HepG2 (cell line): ENCODE measurements at regions not wholly inside any gene's neighbourhood (a gene's known extent, or its start where the extent isn't known, plus 50 kb on each side); places are given as distances from the start of the nearest gene placed in this dataset.

Experiments used
- ATAC-seq: fragments of 200-7000 bp; cut with Tn5 transposase; 3 replicates; pipeline ENCODE4 v1.9.1; 2020; ENCODE audit warnings: mild to moderate bottlenecking, moderate library complexity
- BruUV-seq: library from RNA; stranded (reverse); fragments of 400-500 nt; replicated peaks from 2 replicates; lab custom pipeline; 2021; lab: Mats Ljungman, UMichigan
- CTCF ChIA-PET: fragments of 300-600 bp; formaldehyde crosslinking; extraction: SDS; loops from one replicate; lab custom pipeline; 2021; ENCODE audit warnings: low total read pairs, inconsistent platforms, low intra/inter-chr PET ratio; lab: Yijun Ruan, JAX
- POLR2A ChIA-PET: fragments of 350-600 bp; sonication (Branson Sonifier 250); formaldehyde crosslinking; loops from one replicate; lab custom pipeline; 2020; ENCODE audit warnings: antibody characterized with exemption, inconsistent platforms; lab: Yijun Ruan, JAX
- DNase-seq: peaks from one replicate; pipeline ENCODE4 v3.0.0-alpha.2; 2015; ENCODE audit warnings: low spot score
- FAIRE-seq: peaks from 3 replicates; lab custom pipeline; 2011; peaks lifted over from hg19 to GRCh38; lab: Jason Lieb, UNC
- H2AFZ ChIP-seq: one replicate; pipeline ENCODE4 v1.6.1; 2011; ENCODE audit warnings: low read length, inconsistent platforms
- H3K27ac ChIP-seq: fragments of 300-600 bp; 3 replicates; pipeline ENCODE4 v1.8.0; 2011; ENCODE audit warnings: mixed run types, mild to moderate bottlenecking, mixed read lengths, low read length, inconsistent platforms; ENCODE audit not compliant: insufficient read depth; ENCODE audit errors: extremely low read length
- H3K27me3 ChIP-seq, 2 experiments: fragments of 200-600 bp in 1 of 2; 2 replicates in 1 of 2; 3 replicates in 1 of 2; pipeline versions ENCODE4 v1.6.0 to v1.8.0; 2011; ENCODE audit warnings: low read length in 2 of 2, mild to moderate bottlenecking in 2 of 2, moderate library complexity in 2 of 2, inconsistent platforms in 1 of 2; ENCODE audit not compliant: insufficient read depth in 2 of 2, control insufficient read depth in 1 of 2
- H3K36me3 ChIP-seq, 2 experiments: fragments of 200-600 bp in 1 of 2; replicated peaks in 1 of 2; 2 replicates in 1 of 2; 3 replicates in 1 of 2; pipeline versions ENCODE4 v1.5.1 to v1.8.0; 2011; ENCODE audit warnings: low read length in 2 of 2, inconsistent platforms in 1 of 2; ENCODE audit not compliant: insufficient read depth in 2 of 2, control insufficient read depth in 1 of 2
- H3K4me1 ChIP-seq: 2 replicates; pipeline ENCODE4 v1.5.1; 2012; ENCODE audit warnings: low read length, inconsistent platforms; ENCODE audit not compliant: insufficient read depth
- H3K4me2 ChIP-seq: 2 replicates; pipeline ENCODE4 v1.6.0; 2011; ENCODE audit warnings: low read depth, low read length, inconsistent platforms
- H3K4me3 ChIP-seq, 3 experiments: fragments of 200-600 bp in 1 of 3; sonication (generic), shearing (Covaris generic) in 1 of 3; replicated peaks in 1 of 3; 2 replicates each; pipeline ENCODE4 v1.5.1; 2011 to 2016; ENCODE audit warnings: low read length in 3 of 3, inconsistent platforms in 2 of 3, low read depth in 2 of 3, mild to moderate bottlenecking in 2 of 3, control low read depth in 1 of 3, mixed read lengths in 1 of 3; ENCODE audit not compliant: insufficient read depth in 1 of 3
- H3K79me2 ChIP-seq: one replicate; pipeline ENCODE4 v1.6.1; 2011; ENCODE audit warnings: low read length, inconsistent platforms; ENCODE audit not compliant: insufficient read depth
- H3K9ac ChIP-seq: 2 replicates; pipeline ENCODE4 v1.6.0; 2011; ENCODE audit warnings: mild to moderate bottlenecking, low read depth, low read length, inconsistent platforms; ENCODE audit not compliant: insufficient read depth
- H3K9me3 ChIP-seq: 2 replicates; pipeline ENCODE4 v1.5.1; 2012; ENCODE audit warnings: mild to moderate bottlenecking, low read length
- H4K20me1 ChIP-seq: 2 replicates; pipeline ENCODE4 v1.6.0; 2011; ENCODE audit warnings: inconsistent platforms, mild to moderate bottlenecking, low read length, moderate library complexity; ENCODE audit not compliant: insufficient read depth
- ARID5B ChIP-seq: IDR thresholded peaks from 2 replicates; pipeline ENCODE4 v1.4.0; 2020; ENCODE audit warnings: mild to moderate bottlenecking, missing genetic modification reagents
- KDM3A ChIP-seq: IDR thresholded peaks from 2 replicates; pipeline ENCODE4 v1.6.1; 2018; ENCODE audit warnings: low read depth, missing compliant biosample characterization
- NR0B2 ChIP-seq: sonication (generic); formaldehyde crosslinking; IDR thresholded peaks from 2 replicates; pipeline ENCODE4 v1.4.0; 2020; ENCODE audit warnings: mild to moderate bottlenecking, missing genetic modification reagents
- NRL ChIP-seq: sonication (generic); formaldehyde crosslinking; IDR thresholded peaks from 2 replicates; pipeline ENCODE4 v1.5.0; 2020; ENCODE audit warnings: missing genetic modification reagents, mild to moderate bottlenecking, moderate library complexity, borderline replicate concordance
- ZNF766 ChIP-seq: sonication (generic); formaldehyde crosslinking; IDR thresholded peaks from 2 replicates; pipeline ENCODE4 v1.5.0; 2020; ENCODE audit warnings: missing genetic modification reagents, borderline replicate concordance
- WGBS: methylation state at CpG from one replicate; pipeline ENCODE4 v1.1.6; 2017; ENCODE audit warnings: low lambda C conversion rate; 5-methylcytosine and 5-hydroxymethylcytosine counted together
- in situ Hi-C: cut with HindIII; loops from 2 replicates; pipeline ENCODE4 v1.10.0; 2017; ENCODE audit warnings: low pct_unique_long_range_greater_than_20kb; ENCODE audit not compliant: extremely low pct_ligation_motif_present
- intact Hi-C: fragments of 100-400 bp; cut with micrococcal nuclease; formaldehyde crosslinking; loops from one replicate; pipeline ENCODE4 v1.10.0; 2022; ENCODE audit not compliant: unreplicated experiment
- TF ChIP-seq, protein P1 (sequence below): sonication (generic); formaldehyde crosslinking; IDR thresholded peaks from 2 replicates; pipeline ENCODE4 v1.4.0; 2020; ENCODE audit warnings: missing genetic modification reagents, mild to moderate bottlenecking, borderline replicate concordance

- TF ChIP-seq KDM3A (CRISPR knock-in tag), result no peak
- TF ChIP-seq NRL (CRISPR knock-in tag), result no peak
Observed at GRCh38 chr18:27501671-27502070, 316.6 kb upstream of the CHST9 start (continued).

GRCh38 chr18:27500531-27500930, 315.4 kb upstream of the CHST9 start:
- no peaks in the 10 kb centered on the region for H3K9me3 ChIP-seq
- H3K36me3 ChIP-seq, result no peaks in the 10 kb centered on the region
- H3K27ac ChIP-seq, result no peak overlapping the region
- no TSS peak for BruUV-seq
- no peaks in the 10 kb centered on the region for H4K20me1 ChIP-seq
- in situ Hi-C loops, result no loop called here
- no peak overlapping the region for H3K9ac ChIP-seq
- H3K4me2 ChIP-seq, result no peak overlapping the region
- H2AFZ ChIP-seq, result no peak overlapping the region
- H3K79me2 ChIP-seq, result no peaks in the 10 kb centered on the region
- DNase-seq, result no peak
- no peaks in the 10 kb centered on the region for H3K4me1 ChIP-seq
- FAIRE-seq, result no peak
- CTCF ChIA-PET, result no interaction called here
- POLR2A ChIA-PET, result no interaction called here
- 7% methylated on average over 5 of the region's 5 CpGs for WGBS
- no peak for ATAC-seq
- no peaks in the 10 kb centered on the region for H3K27me3 ChIP-seq
- H3K4me3 ChIP-seq, result no peak overlapping the region
- no peak for TF ChIP-seq ARID5B
- no peak for TF ChIP-seq ZNF766
- TF ChIP-seq, protein P1, sequence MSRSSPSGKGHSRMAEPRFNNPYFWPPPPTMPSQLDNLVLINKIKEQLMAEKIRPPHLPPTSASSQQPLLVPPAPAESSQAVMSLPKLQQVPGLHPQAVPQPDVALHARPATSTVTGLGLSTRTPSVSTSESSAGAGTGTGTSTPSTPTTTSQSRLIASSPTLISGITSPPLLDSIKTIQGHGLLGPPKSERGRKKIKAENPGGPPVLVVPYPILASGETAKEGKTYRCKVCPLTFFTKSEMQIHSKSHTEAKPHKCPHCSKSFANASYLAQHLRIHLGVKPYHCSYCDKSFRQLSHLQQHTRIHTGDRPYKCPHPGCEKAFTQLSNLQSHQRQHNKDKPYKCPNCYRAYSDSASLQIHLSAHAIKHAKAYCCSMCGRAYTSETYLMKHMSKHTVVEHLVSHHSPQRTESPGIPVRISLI, result no peak
- no peak for TF ChIP-seq NR0B2 (CRISPR knock-in tag)
- TF ChIP-seq, all 625 proteins: peak for 0
- intact Hi-C loops, result no loop called here
